HEK293 (cell line): ENCODE measurements at regions not wholly inside any gene's neighbourhood (a gene's known extent, or its start where the extent isn't known, plus 50 kb on each side); places are given as distances from the start of the nearest gene placed in this dataset.

Experiments
- CTCF ChIA-PET: fragments of 350-600 bp; formaldehyde crosslinking; extraction: SDS; loops from one replicate; lab custom pipeline; 2021; ENCODE audit warnings: antibody characterized with exemption; lab: Yijun Ruan, JAX
- POLR2A ChIA-PET: fragments of 300-600 bp; formaldehyde crosslinking; extraction: SDS; loops from one replicate; lab custom pipeline; 2020; ENCODE audit warnings: antibody characterized with exemption, inconsistent platforms; lab: Yijun Ruan, JAX
- H3K27ac ChIP-seq: fragments of 200-500 bp; sonication (Bioruptor generic); 2 replicates; pipeline ENCODE4 v1.5.1; 2014; ENCODE audit warnings: low read depth, low read length, control low read depth, inconsistent platforms; ENCODE audit errors: extremely low read depth
- H3K36me3 ChIP-seq, 2 experiments: fragments of 200-500 bp in 1 of 2; sonication (Bioruptor generic) in 1 of 2; 1 replicate in 1 of 2; 2 replicates in 1 of 2; pipeline ENCODE4 v1.5.1; 2014 to 2017; ENCODE audit warnings: inconsistent platforms in 2 of 2, low read length in 2 of 2; ENCODE audit not compliant: control insufficient read depth in 2 of 2, insufficient read depth in 1 of 2
- H3K4me1 ChIP-seq: fragments of 200-500 bp; sonication (Bioruptor generic); 2 replicates; pipeline ENCODE4 v1.5.1; 2014; ENCODE audit warnings: mild to moderate bottlenecking, low read length, inconsistent platforms; ENCODE audit not compliant: control insufficient read depth, insufficient read depth
- H3K4me3 ChIP-seq: 2 replicates; pipeline ENCODE4 v1.5.1; 2011; ENCODE audit warnings: low read depth, mild to moderate bottlenecking, control low read depth, low read length, moderate library complexity
- H3K9me3 ChIP-seq: fragments of 200-500 bp; sonication (Bioruptor generic); 2 replicates; pipeline ENCODE4 v1.5.1; 2014; ENCODE audit warnings: low read depth, low read length, inconsistent platforms; ENCODE audit not compliant: control insufficient read depth, insufficient read depth
- GLI4 ChIP-seq: fragments of 450-650 bp; formaldehyde crosslinking; IDR thresholded peaks from 2 replicates; pipeline ENCODE4 v1.5.1; 2016; ENCODE audit warnings: missing biosample characterization, missing genetic modification characterization
- MZF1 ChIP-seq: fragments of 450-650 bp; formaldehyde crosslinking; IDR thresholded peaks from 2 replicates; pipeline ENCODE4 v1.5.1; 2017; ENCODE audit warnings: missing biosample characterization, missing genetic modification characterization, borderline replicate concordance
- PRDM1 ChIP-seq: fragments of 450-650 bp; formaldehyde crosslinking; IDR thresholded peaks from 2 replicates; pipeline ENCODE4; 2016; ENCODE audit warnings: missing biosample characterization, missing genetic modification characterization
- PRDM6 ChIP-seq: fragments of 450-650 bp; formaldehyde crosslinking; IDR thresholded peaks from 2 replicates; pipeline ENCODE4 v1.5.1; 2017; ENCODE audit warnings: missing biosample characterization, missing genetic modification characterization
- TSHZ1 ChIP-seq: fragments of 450-650 bp; formaldehyde crosslinking; IDR thresholded peaks from 2 replicates; pipeline ENCODE4 v1.5.1; 2016; ENCODE audit warnings: missing biosample characterization, missing genetic modification characterization, borderline replicate concordance
- YY2 ChIP-seq: fragments of 450-650 bp; formaldehyde crosslinking; IDR thresholded peaks from 2 replicates; pipeline ENCODE4 v1.5.1; 2016; ENCODE audit warnings: missing biosample characterization, missing genetic modification characterization
- ZBTB17 ChIP-seq: fragments of 450-650 bp; formaldehyde crosslinking; IDR thresholded peaks from 2 replicates; pipeline ENCODE4 v1.5.1; 2016; ENCODE audit warnings: missing biosample characterization, missing genetic modification characterization
- ZBTB49 ChIP-seq: fragments of 450-650 bp; formaldehyde crosslinking; IDR thresholded peaks from 2 replicates; pipeline ENCODE4 v1.5.1; 2016; ENCODE audit warnings: missing biosample characterization, missing genetic modification characterization, low read depth
- ZNF112 ChIP-seq: fragments of 450-650 bp; formaldehyde crosslinking; IDR thresholded peaks from 2 replicates; pipeline ENCODE4 v1.5.0; 2017; ENCODE audit warnings: missing biosample characterization, missing genetic modification characterization
- ZNF146 ChIP-seq: fragments of 450-650 bp; formaldehyde crosslinking; IDR thresholded peaks from 2 replicates; pipeline ENCODE4 v1.5.1; 2016; ENCODE audit warnings: missing biosample characterization, missing genetic modification characterization
- ZNF184 ChIP-seq: fragments of 450-650 bp; IDR thresholded peaks from 2 replicates; pipeline ENCODE4 v1.5.1; 2018; ENCODE audit warnings: missing biosample characterization, mild to moderate bottlenecking, missing genetic modification characterization
- ZNF23 ChIP-seq: fragments of 450-650 bp; formaldehyde crosslinking; IDR thresholded peaks from 2 replicates; pipeline ENCODE4 v1.5.1; 2016; ENCODE audit warnings: missing biosample characterization, missing genetic modification characterization, borderline replicate concordance
- ZNF24 ChIP-seq: fragments of 450-650 bp; formaldehyde crosslinking; IDR thresholded peaks from 2 replicates; pipeline ENCODE4 v1.5.1; 2016; ENCODE audit warnings: missing biosample characterization, missing genetic modification characterization
- ZNF335 ChIP-seq: fragments of 450-650 bp; formaldehyde crosslinking; conservative IDR thresholded peaks from 2 replicates; pipeline ENCODE4 v1.5.1; 2016; ENCODE audit warnings: missing biosample characterization, missing genetic modification characterization
- ZNF341 ChIP-seq: fragments of 450-650 bp; formaldehyde crosslinking; IDR thresholded peaks from 2 replicates; pipeline ENCODE4; 2016; ENCODE audit warnings: low read depth, missing biosample characterization, missing genetic modification characterization
- ZNF449 ChIP-seq: fragments of 450-650 bp; formaldehyde crosslinking; IDR thresholded peaks from 2 replicates; pipeline ENCODE4 v1.5.1; 2017; ENCODE audit warnings: missing biosample characterization, mild to moderate bottlenecking, missing genetic modification characterization, moderate library complexity
- TF ChIP-seq, protein P1 (sequence below): fragments of 450-650 bp; formaldehyde crosslinking; IDR thresholded peaks from 2 replicates; pipeline ENCODE4 v1.5.1; 2016; ENCODE audit warnings: missing biosample characterization, missing genetic modification characterization
- TF ChIP-seq, protein P2 (sequence below): fragments of 450-650 bp; formaldehyde crosslinking; IDR thresholded peaks from 2 replicates; pipeline ENCODE4 v1.5.1; 2016; ENCODE audit warnings: missing biosample characterization, missing genetic modification characterization
- TF ChIP-seq, protein P3 (sequence below): fragments of 450-650 bp; formaldehyde crosslinking; IDR thresholded peaks from 2 replicates; pipeline ENCODE4 v1.5.1; 2016; ENCODE audit warnings: missing biosample characterization, missing genetic modification characterization
- TF ChIP-seq, protein P4 (sequence below): fragments of 450-650 bp; formaldehyde crosslinking; IDR thresholded peaks from 2 replicates; pipeline ENCODE4 v1.5.1; 2016; ENCODE audit warnings: missing biosample characterization, missing genetic modification characterization

DNA sequence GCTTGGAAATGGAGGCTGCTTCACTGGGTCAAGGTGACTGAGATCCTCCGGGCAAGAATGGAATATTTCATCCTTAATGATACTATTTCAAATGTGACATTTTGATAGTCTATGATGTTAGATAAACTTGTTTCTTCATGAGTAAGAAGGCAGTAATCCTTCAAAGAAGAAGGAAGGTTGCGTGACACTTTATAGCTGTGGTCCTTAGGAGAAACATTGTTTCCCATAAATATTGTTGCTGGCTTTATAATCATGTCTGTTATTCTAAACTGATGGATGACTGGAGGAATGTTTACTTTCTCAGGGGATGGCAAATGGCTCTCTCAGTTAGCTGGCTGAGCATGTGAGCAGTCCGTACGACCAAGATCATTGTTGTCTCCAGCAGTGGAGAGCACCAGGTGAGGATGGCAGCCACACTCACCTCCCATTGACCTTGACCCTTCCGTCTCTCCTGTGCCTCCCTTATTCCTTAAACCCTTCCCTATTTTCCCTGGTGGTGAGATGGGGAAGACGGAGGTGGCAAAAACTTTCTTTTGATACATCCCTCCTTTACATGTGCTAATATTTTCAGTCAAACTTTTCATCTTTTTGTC, 171.2 kb upstream of the OLIG3 start (continued):
- TF ChIP-seq GLI4 (no peak), ZBTB49 (tag by site-specific recombination) (0 out of 2 replicates have a peak, but pooled peaks have one; percentile 37), MZF1 (peak; percentile 52; the same call in 1 of the 2 replicates), ZNF112 (tag by site-specific recombination) (no peak), ZNF184 (tag by site-specific recombination) (no peak), ZNF146 (tag by site-specific recombination) (0 out of 2 replicates have a peak, but pooled peaks have one; percentile 31), ZNF23 (tag by site-specific recombination) (no peak), PRDM6 (tag by site-specific recombination) (peak; percentile 95), ZNF24 (peak; percentile 77), YY2 (tag by site-specific recombination) (0 out of 2 replicates have a peak, but pooled peaks have one; percentile 34)
- TF ChIP-seq, protein P1, sequence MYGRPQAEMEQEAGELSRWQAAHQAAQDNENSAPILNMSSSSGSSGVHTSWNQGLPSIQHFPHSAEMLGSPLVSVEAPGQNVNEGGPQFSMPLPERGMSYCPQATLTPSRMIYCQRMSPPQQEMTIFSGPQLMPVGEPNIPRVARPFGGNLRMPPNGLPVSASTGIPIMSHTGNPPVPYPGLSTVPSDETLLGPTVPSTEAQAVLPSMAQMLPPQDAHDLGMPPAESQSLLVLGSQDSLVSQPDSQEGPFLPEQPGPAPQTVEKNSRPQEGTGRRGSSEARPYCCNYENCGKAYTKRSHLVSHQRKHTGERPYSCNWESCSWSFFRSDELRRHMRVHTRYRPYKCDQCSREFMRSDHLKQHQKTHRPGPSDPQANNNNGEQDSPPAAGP = no peak
- TF ChIP-seq, protein P2, sequence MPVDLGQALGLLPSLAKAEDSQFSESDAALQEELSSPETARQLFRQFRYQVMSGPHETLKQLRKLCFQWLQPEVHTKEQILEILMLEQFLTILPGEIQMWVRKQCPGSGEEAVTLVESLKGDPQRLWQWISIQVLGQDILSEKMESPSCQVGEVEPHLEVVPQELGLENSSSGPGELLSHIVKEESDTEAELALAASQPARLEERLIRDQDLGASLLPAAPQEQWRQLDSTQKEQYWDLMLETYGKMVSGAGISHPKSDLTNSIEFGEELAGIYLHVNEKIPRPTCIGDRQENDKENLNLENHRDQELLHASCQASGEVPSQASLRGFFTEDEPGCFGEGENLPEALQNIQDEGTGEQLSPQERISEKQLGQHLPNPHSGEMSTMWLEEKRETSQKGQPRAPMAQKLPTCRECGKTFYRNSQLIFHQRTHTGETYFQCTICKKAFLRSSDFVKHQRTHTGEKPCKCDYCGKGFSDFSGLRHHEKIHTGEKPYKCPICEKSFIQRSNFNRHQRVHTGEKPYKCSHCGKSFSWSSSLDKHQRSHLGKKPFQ (tag by site-specific recombination) = peak; percentile 66

GRCh38 chr6:137666202-137666774, 172.1 kb upstream of the OLIG3 start:
- Histone ChIP-seq H3K4me3 (no peak overlapping the region), H3K9me3 (no peaks in the 10 kb centered on the region), H3K36me3 (no peaks in the 10 kb centered on the region), H3K4me1 (peaks cover 20% of the 10 kb centered on the region), H3K27ac (no peak overlapping the region)
- ChIA-PET POLR2A (interaction anchor here (0.6 kb wide), 1 partner anchor 10 kb away, joined by 9 read pairs; no protein-coding TSS in a partner anchor), CTCF (interaction anchor here (1.4 kb wide), 1 partner anchor 38 kb away, joined by 4 read pairs; no protein-coding TSS in a partner anchor)
- TF ChIP-seq ZBTB17 (tag by site-specific recombination) (peak; percentile 79), ZNF341 (tag by site-specific recombination) (no peak), ZNF449 (tag by site-specific recombination) (no peak), TSHZ1 (tag by site-specific recombination) (no peak), ZNF335 (tag by site-specific recombination) (peak; percentile 73), PRDM1 (tag by site-specific recombination) (0 out of 2 replicates have a peak, but pooled peaks have one; percentile 40)
- TF ChIP-seq, protein P3, sequence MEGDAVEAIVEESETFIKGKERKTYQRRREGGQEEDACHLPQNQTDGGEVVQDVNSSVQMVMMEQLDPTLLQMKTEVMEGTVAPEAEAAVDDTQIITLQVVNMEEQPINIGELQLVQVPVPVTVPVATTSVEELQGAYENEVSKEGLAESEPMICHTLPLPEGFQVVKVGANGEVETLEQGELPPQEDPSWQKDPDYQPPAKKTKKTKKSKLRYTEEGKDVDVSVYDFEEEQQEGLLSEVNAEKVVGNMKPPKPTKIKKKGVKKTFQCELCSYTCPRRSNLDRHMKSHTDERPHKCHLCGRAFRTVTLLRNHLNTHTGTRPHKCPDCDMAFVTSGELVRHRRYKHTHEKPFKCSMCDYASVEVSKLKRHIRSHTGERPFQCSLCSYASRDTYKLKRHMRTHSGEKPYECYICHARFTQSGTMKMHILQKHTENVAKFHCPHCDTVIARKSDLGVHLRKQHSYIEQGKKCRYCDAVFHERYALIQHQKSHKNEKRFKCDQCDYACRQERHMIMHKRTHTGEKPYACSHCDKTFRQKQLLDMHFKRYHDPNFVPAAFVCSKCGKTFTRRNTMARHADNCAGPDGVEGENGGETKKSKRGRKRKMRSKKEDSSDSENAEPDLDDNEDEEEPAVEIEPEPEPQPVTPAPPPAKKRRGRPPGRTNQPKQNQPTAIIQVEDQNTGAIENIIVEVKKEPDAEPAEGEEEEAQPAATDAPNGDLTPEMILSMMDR (tag by site-specific recombination) = no peak
- TF ChIP-seq, protein P4, sequence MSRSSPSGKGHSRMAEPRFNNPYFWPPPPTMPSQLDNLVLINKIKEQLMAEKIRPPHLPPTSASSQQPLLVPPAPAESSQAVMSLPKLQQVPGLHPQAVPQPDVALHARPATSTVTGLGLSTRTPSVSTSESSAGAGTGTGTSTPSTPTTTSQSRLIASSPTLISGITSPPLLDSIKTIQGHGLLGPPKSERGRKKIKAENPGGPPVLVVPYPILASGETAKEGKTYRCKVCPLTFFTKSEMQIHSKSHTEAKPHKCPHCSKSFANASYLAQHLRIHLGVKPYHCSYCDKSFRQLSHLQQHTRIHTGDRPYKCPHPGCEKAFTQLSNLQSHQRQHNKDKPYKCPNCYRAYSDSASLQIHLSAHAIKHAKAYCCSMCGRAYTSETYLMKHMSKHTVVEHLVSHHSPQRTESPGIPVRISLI (tag by site-specific recombination) = no peak
